ENCODE measurements at regions not wholly inside any gene's neighbourhood (a gene's known extent, or its start where the extent isn't known, plus 50 kb on each side); places are given as distances from the start of the nearest gene placed in this dataset.
"Not testable (repeated sequence)": the region's sequence is repeated elsewhere in the genome, so short reads cannot be mapped to it uniquely, and the experiment has no call there.

- no peak for TF ChIP-seq ZBTB33 (IDR thresholded peaks at IDR 0.05; ENCODE audit: extremely low read depth, insufficient replicate concordance, low read length)
Observed at GRCh38 chr12:13404631-13405473, 208.3 kb downstream of the EMP1 start (continued).

DNA sequence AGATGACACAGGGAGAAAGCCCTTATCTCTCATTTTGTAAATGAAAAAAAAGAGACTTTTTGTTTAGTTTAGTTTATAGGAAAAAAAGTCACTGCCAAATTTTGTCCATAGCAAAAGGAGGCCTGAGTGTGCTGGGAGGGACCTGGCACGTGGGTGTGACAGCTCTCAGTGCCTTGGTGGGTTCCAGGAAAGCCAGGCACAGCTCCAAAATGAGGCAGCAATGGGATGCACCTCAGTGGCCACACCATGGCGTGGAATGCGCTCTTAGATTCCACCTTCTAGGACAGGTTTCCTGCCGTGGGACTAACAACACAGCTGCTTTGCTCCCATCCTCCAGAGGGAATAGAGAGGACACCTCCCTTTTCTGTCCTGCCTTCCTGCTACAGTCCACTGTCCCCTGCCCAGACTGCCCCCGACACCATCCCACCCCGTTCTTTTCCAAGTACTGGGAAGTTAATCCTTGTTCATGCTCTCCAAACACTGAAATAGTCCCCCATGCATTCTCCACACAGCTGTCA lies 207.6 kb downstream of the EMP1 start:
- no peak for DNase-seq (ENCODE audit: low read depth, low spot score)
- no TSS peak for BruUV-seq (replicated peaks)
- TF ChIP-seq TCF7L2 (IDR thresholded peaks at IDR 0.05; ENCODE audit: borderline replicate concordance, extremely low read depth, insufficient read depth, insufficient read length) (no peak), ZBTB33 (IDR thresholded peaks at IDR 0.05; ENCODE audit: extremely low read depth, insufficient replicate concordance, low read length) (no peak), POLR2AphosphoS5 (IDR thresholded peaks at IDR 0.05; ENCODE audit: low read depth, low read length) (no peak), ATF3 (IDR thresholded peaks at IDR 0.05) (no peak), EZH2 (IDR thresholded peaks at IDR 0.05) (no peak)
- CTCF ChIA-PET = interaction anchor here (1.7 kb wide), 1 partner anchor 131 kb away, joined by 5 read pairs; no protein-coding TSS in a partner anchor
- Histone ChIP-seq H3K9me2 (ENCODE audit: insufficient read depth) (no peaks in the 10 kb centered on the region), H3K4me2 (ENCODE audit: low read length) (no peak overlapping the region), H4K20me1 (ENCODE audit: insufficient read depth) (no peaks in the 10 kb centered on the region), H3K27ac (ENCODE audit: low read depth, low read length) (no peak overlapping the region), H3K9me3 (ENCODE audit: control insufficient read depth in 1 of 2, insufficient read depth in 1 of 2, low read depth in 1 of 2, low read length in 2 of 2) (no peaks in the 10 kb centered on the region), H3K79me2 (ENCODE audit: insufficient read depth, low read length) (no peaks in the 10 kb centered on the region), H3K4me3 (replicated peaks in 1 of 2; ENCODE audit: low read depth in 1 of 2, low read length in 2 of 2) (no peak overlapping the region), H3K9ac (ENCODE audit: low read length) (no peak overlapping the region), H3K36me3 (ENCODE audit: control insufficient read depth in 1 of 2, insufficient read depth in 2 of 2, low read length in 2 of 2) (no peaks in the 10 kb centered on the region), H3K4me1 (ENCODE audit: control insufficient read depth in 1 of 2, insufficient read depth in 2 of 2, low read length in 2 of 2) (no peaks in the 10 kb centered on the region), H3K27me3 (ENCODE audit: insufficient read depth, low read length) (no peaks in the 10 kb centered on the region), H2AFZ (ENCODE audit: low read depth, low read length, poor library complexity, severe bottlenecking) (no peak overlapping the region)
- ATAC-seq = no peak
- intact Hi-C loops (cut with micrococcal nuclease) = no loop called here
- RAD21 ChIA-PET (ENCODE audit: low non-redundant PET in 1 of 2, low total read pairs in 2 of 2, uncharacterized antibody in 2 of 2, unreplicated experiment in 2 of 2) = no interaction called here
- POLR2A ChIA-PET = no interaction called here

- peaks cover 14 to 16% of the 10 kb centered on the region in 2 experiments; a peak in 3 of 4 replicates for H3K4me1 ChIP-seq (ENCODE audit: control insufficient read depth in 1 of 2, insufficient read depth in 2 of 2, low read length in 2 of 2)
- H3K9me3 ChIP-seq (ENCODE audit: control insufficient read depth in 1 of 2, insufficient read depth in 1 of 2, low read depth in 1 of 2, low read length in 2 of 2); intact Hi-C loops (cut with micrococcal nuclease); DNase-seq (ENCODE audit: low read depth, low spot score); H2AFZ ChIP-seq (ENCODE audit: low read depth, low read length, poor library complexity, severe bottlenecking); H3K4me3 ChIP-seq (replicated peaks in 1 of 2; ENCODE audit: low read depth in 1 of 2, low read length in 2 of 2); H3K79me2 ChIP-seq (ENCODE audit: insufficient read depth, low read length); RAD21 ChIA-PET (ENCODE audit: low non-redundant PET in 1 of 2, low total read pairs in 2 of 2, uncharacterized antibody in 2 of 2, unreplicated experiment in 2 of 2); H3K36me3 ChIP-seq (ENCODE audit: control insufficient read depth in 1 of 2, insufficient read depth in 2 of 2, low read length in 2 of 2); CTCF ChIA-PET; POLR2A ChIA-PET; BruUV-seq (replicated peaks); H3K27ac ChIP-seq (ENCODE audit: low read depth, low read length); ATAC-seq; H4K20me1 ChIP-seq (ENCODE audit: insufficient read depth); H3K9me2 ChIP-seq (ENCODE audit: insufficient read depth); H3K27me3 ChIP-seq (ENCODE audit: insufficient read depth, low read length); H3K4me2 ChIP-seq (ENCODE audit: low read length); H3K9ac ChIP-seq (ENCODE audit: low read length): not testable (repeated sequence)
Observed at GRCh38 chr12:13391375-13391774, 194.8 kb downstream of the EMP1 start.

All from HCT116 (cell line).